ENCODE measurements at regions not wholly inside any gene's neighbourhood (a gene's known extent, or its start where the extent isn't known, plus 50 kb on each side); places are given as distances from the start of the nearest gene placed in this dataset.

GRCh38 chr6:119966484-119966883 is 616.9 kb upstream of the MAN1A1 start:
- FAIRE-seq = peak; percentile 50
- Histone ChIP-seq H3K79me2 (ENCODE audit: control insufficient read depth in 1 of 2, insufficient read depth in 2 of 2, low read length in 2 of 2) (no peaks in the 10 kb centered on the region), H2BK5ac (ENCODE audit: low read depth, low read length) (no peak overlapping the region), H3K9me3 (ENCODE audit: insufficient read depth in 2 of 2, low read depth in 1 of 2, low read length in 1 of 2) (no peaks in the 10 kb centered on the region), H3K36me3 (ENCODE audit: control insufficient read depth in 2 of 4, insufficient read depth in 4 of 4, low read length in 3 of 4) (no peaks in the 10 kb centered on the region), H4K8ac (ENCODE audit: extremely low read depth, insufficient read depth, low read length) (no peak overlapping the region), H4K91ac (replicated peaks; ENCODE audit: insufficient read length, low read length) (no peak overlapping the region), H3K18ac (ENCODE audit: extremely low read depth, low read length) (no peak overlapping the region), H3K4me1 (replicated peaks in 1 of 4; ENCODE audit: control insufficient read depth in 3 of 4, insufficient read depth in 4 of 4, low read length in 3 of 4) (no peaks in the 10 kb centered on the region), H3K23me2 (ENCODE audit: low read depth, low read length) (no peaks in the 10 kb centered on the region), H3K56ac (replicated peaks; ENCODE audit: insufficient read length, low read depth, low read length) (no peak overlapping the region), H3K4me2 (ENCODE audit: insufficient read depth in 1 of 2, low read depth in 2 of 2, low read length in 2 of 2) (no peak overlapping the region), H3K27ac (ENCODE audit: low read depth, low read length) (no peak overlapping the region), H3K27me3 (replicated peaks in 1 of 4; ENCODE audit: control insufficient read depth in 3 of 4, extremely low read depth in 1 of 4, insufficient read depth in 3 of 4, low read length in 3 of 4) (no peaks in the 10 kb centered on the region), H2BK12ac (ENCODE audit: low read depth, low read length) (no peak overlapping the region), H3K14ac (ENCODE audit: insufficient read length) (no peak overlapping the region), H4K20me1 (replicated peaks in 1 of 2; ENCODE audit: control insufficient read depth in 1 of 2, insufficient read depth in 2 of 2, low read length in 2 of 2) (no peaks in the 10 kb centered on the region), H2BK120ac (replicated peaks; ENCODE audit: low read depth, low read length) (no peak overlapping the region), H2AK5ac (ENCODE audit: low read depth, low read length) (no peak overlapping the region), H3K79me1 (ENCODE audit: low read depth, low read length) (no peaks in the 10 kb centered on the region), H4K5ac (ENCODE audit: insufficient read length, low read depth, low read length) (no peak overlapping the region), H3K9ac (replicated peaks in 1 of 4; ENCODE audit: extremely low read depth in 1 of 4, low read depth in 3 of 4, low read length in 3 of 4) (no peak overlapping the region), H3K4me3 (ENCODE audit: extremely low read depth in 1 of 4, insufficient read depth in 2 of 4, low read depth in 3 of 4, low read length in 4 of 4) (no peak overlapping the region), H3K4ac (replicated peaks; ENCODE audit: insufficient read length, low read depth, low read length) (no peak overlapping the region), H3K23ac (ENCODE audit: insufficient read length) (no peak overlapping the region), H2AFZ (ENCODE audit: low read length) (peak overlapping the region; percentile 91), H2BK15ac (ENCODE audit: low read length) (no peak overlapping the region), H2BK20ac (ENCODE audit: low read length) (no peak overlapping the region)
- POLR2A ChIA-PET (ENCODE audit: partially characterized antibody) = interaction anchor here (0.9 to 2.8 kb wide), 2 partner anchors 10 to 201 kb away, joined by 3 to 7 read pairs; no protein-coding TSS in a partner anchor
- peak; percentile 44 to 83 for DNase-seq (ENCODE audit: low read depth in 1 of 2, low spot score in 2 of 2)
- CTCF ChIA-PET (ENCODE audit: partially characterized antibody) = interaction anchor here (0.7 to 4.8 kb wide), 14 partner anchors 9 to 238 kb away, joined by 3 to 42 read pairs (median 4); no protein-coding TSS in a partner anchor
- TF ChIP-seq CHD2 (IDR thresholded peaks at IDR 0.05; ENCODE audit: low read length) = no peak
- no peak for TF ChIP-seq CEBPB (IDR thresholded peaks at IDR 0.05; ENCODE audit: low read depth, low read length)
- peak; percentile 68 to 74 for TF ChIP-seq RAD21 (IDR thresholded peaks at IDR 0.05 in 1 of 2, conservative IDR thresholded peaks at IDR 0.05 in 1 of 2; ENCODE audit: low read depth in 2 of 2, low read length in 2 of 2)
- no peak for TF ChIP-seq ZNF274 (IDR thresholded peaks at IDR 0.05; ENCODE audit: borderline replicate concordance, extremely low read depth, low read length)
- no peak for TF ChIP-seq CBX8 (IDR thresholded peaks at IDR 0.05; ENCODE audit: borderline replicate concordance, low read depth, low read length)
- TF ChIP-seq SP2 (IDR thresholded peaks at IDR 0.05; ENCODE audit: low read length) = no peak
- TF ChIP-seq CTCF (IDR thresholded peaks at IDR 0.05; ENCODE audit: control extremely low read depth in 1 of 3, insufficient read depth in 1 of 3, low read depth in 1 of 3, low read length in 3 of 3) = peak; percentile 68 to 80 (median 70)
- no peak for TF ChIP-seq SRF (IDR thresholded peaks at IDR 0.05; ENCODE audit: low read depth, low read length)
- 86% methylated on average over 7 of the region's 8 CpGs; no CpG with 5 or more reads in 1 of the 2 experiments for WGBS, 2 experiments (ENCODE audit: extremely low coverage in 1 of 2, insufficient coverage in 1 of 2, insufficient read length in 1 of 2, insufficient replicate concordance in 2 of 2, low coverage in 1 of 2, low lambda C conversion rate in 2 of 2, missing lambda C conversion rate in 1 of 2)
